ENCODE measurements at regions not wholly inside any gene's neighbourhood (a gene's known extent, or its start where the extent isn't known, plus 50 kb on each side); places are given as distances from the start of the nearest gene placed in this dataset.

GRCh38 chr5:124888622-124889485 is 142.4 kb upstream of the ZNF608 start:
- TF ChIP-seq CTCF (IDR thresholded peaks at IDR 0.05) (no peak), EP300 (IDR thresholded peaks at IDR 0.05) (no peak)

Measured in sigmoid colon (tissue), 4 donors.